SH-SY5Y (cell line): ENCODE measurements at regions not wholly inside any gene's neighbourhood (a gene's known extent, or its start where the extent isn't known, plus 50 kb on each side); places are given as distances from the start of the nearest gene placed in this dataset.

ENCODE experiments used
- GATA2 ChIP-seq: IDR thresholded peaks from 2 replicates; pipeline ENCODE4 v1.6.1; 2011; ENCODE audit warnings: mild to moderate bottlenecking, low read depth, low read length
- GATA3 ChIP-seq: IDR thresholded peaks from 2 replicates; pipeline ENCODE4 v1.6.1; 2011; ENCODE audit warnings: low read depth, mild to moderate bottlenecking, low read length, moderate library complexity

DNA sequence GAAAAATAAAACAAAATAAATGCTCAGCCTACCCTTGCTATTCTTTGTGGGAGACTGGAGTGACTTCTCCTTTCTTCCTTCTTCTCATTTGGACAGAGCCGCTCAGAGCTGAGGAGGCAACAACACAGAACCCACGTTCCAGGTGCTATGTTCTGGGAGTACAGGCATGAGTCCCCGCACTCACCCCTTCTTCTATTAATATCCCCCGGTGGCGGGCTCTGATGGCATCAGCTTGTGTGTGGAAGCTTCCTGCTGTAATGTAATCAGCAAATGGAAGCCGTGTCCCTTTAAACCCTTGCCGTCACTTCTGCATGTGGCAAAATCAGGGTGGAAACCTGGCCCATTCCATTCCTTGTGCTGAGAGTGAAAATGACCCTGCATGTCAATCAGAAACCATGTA, 116.9 kb upstream of the ADARB2 start:
- TF ChIP-seq GATA2 (no peak), GATA3 (no peak)
